Fibroblast of mammary gland (primary cell): ENCODE measurements at regions not wholly inside any gene's neighbourhood (a gene's known extent, or its start where the extent isn't known, plus 50 kb on each side); places are given as distances from the start of the nearest gene placed in this dataset.

Source experiments
- DNase-seq: peaks from one replicate; pipeline ENCODE4 v3.0.0-alpha.2; 2010; ENCODE audit warnings: low read depth
- H3K4me3 ChIP-seq: 2 replicates; pipeline ENCODE4 v1.5.1; 2011; ENCODE audit warnings: low read depth, mild to moderate bottlenecking, low read length, moderate library complexity; ENCODE audit not compliant: control insufficient read depth
- CTCF ChIP-seq: conservative IDR thresholded peaks from 2 replicates; pipeline ENCODE4 v1.5.1; 2011; ENCODE audit warnings: low read depth, low read length, inconsistent platforms; ENCODE audit not compliant: control insufficient read depth, insufficient read depth

GRCh38 chr7:51961804-51962203 lies 645.2 kb upstream of the COBL start:
- no peak overlapping the region for H3K4me3 ChIP-seq
- TF ChIP-seq CTCF: no peak
- no peak for DNase-seq

GRCh38 chr7:51950813-51951212 lies 634.2 kb upstream of the COBL start:
- DNase-seq: no peak
- TF ChIP-seq CTCF: no peak
- H3K4me3 ChIP-seq: no peak overlapping the region

GRCh38 chr7:51949726-51950644 lies 633.4 kb upstream of the COBL start:
- TF ChIP-seq CTCF: no peak
- no peak for DNase-seq
- H3K4me3 ChIP-seq: no peak overlapping the region

- no peak overlapping the region for H3K4me3 ChIP-seq
- TF ChIP-seq CTCF: no peak
Measured at GRCh38 chr7:51930834-51931233, 614.2 kb upstream of the COBL start.

GRCh38 chr7:51929818-51930217 lies 613.2 kb upstream of the COBL start:
- no peak overlapping the region for H3K4me3 ChIP-seq
- TF ChIP-seq CTCF: no peak
- DNase-seq: no peak

More at GRCh38 chr7:51930834-51931233, 614.2 kb upstream of the COBL start:
- DNase-seq: no peak

- DNase-seq: no peak
- H3K4me3 ChIP-seq: no peak overlapping the region
- TF ChIP-seq CTCF: no peak
Measured at GRCh38 chr7:51927738-51928137, 611.1 kb upstream of the COBL start.
